ENCODE measurements at regions not wholly inside any gene's neighbourhood (a gene's known extent, or its start where the extent isn't known, plus 50 kb on each side); places are given as distances from the start of the nearest gene placed in this dataset.

DNA sequence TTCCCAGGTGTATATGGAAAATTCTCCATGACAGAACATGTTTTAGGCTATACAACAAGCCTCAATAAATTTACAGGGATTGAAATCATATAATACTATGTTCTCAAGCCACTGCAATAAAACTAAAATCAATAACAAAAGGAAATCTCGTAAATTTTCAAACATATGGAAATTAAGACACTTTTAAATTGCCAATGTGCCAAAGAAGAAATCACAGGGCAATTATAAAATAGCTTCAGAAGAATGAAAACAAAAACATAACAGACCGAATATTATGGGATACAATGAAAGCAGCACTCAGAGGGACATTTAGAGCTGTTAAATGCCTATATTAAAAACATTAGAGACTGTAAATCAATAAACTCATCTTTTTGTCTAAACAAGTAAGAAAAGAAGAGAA is 555.7 kb upstream of the B3GAT1 start:
- TF ChIP-seq, protein P1, sequence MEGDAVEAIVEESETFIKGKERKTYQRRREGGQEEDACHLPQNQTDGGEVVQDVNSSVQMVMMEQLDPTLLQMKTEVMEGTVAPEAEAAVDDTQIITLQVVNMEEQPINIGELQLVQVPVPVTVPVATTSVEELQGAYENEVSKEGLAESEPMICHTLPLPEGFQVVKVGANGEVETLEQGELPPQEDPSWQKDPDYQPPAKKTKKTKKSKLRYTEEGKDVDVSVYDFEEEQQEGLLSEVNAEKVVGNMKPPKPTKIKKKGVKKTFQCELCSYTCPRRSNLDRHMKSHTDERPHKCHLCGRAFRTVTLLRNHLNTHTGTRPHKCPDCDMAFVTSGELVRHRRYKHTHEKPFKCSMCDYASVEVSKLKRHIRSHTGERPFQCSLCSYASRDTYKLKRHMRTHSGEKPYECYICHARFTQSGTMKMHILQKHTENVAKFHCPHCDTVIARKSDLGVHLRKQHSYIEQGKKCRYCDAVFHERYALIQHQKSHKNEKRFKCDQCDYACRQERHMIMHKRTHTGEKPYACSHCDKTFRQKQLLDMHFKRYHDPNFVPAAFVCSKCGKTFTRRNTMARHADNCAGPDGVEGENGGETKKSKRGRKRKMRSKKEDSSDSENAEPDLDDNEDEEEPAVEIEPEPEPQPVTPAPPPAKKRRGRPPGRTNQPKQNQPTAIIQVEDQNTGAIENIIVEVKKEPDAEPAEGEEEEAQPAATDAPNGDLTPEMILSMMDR (IDR thresholded peaks at IDR 0.05) = no peak
- no peak for TF ChIP-seq POLR2A (IDR thresholded peaks at IDR 0.05)

Data from lower leg skin (tissue), 3 donors.